ENCODE measurements at regions not wholly inside any gene's neighbourhood (a gene's known extent, or its start where the extent isn't known, plus 50 kb on each side); places are given as distances from the start of the nearest gene placed in this dataset.

DNA sequence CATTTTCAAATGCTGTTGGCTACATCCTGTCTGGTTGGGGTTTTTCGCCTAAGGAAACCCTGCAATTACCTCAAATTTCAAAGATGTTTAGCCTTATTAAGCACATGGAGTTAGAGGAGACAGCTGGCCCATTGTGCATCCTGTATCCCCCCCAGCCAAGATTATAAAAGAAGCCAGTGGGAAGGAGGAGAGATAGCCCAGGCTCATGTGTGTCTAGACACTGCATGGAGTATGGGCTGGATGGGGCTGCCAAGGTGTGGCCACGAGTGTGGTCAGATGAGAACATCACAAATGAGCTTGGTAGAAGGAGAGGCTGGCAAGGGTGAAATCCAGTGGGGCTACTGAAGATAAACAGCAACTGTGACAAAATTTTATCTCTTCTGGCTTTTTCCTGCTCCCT, 270.0 kb upstream of the TBC1D5 start:
- Histone ChIP-seq H3K27ac (no peak overlapping the region), H3K4me3 (no peak overlapping the region), H3K4me1 (no peaks in the 10 kb centered on the region), H3K9me3 (no peaks in the 10 kb centered on the region), H3K4me2 (no peak overlapping the region)
- WGBS (ENCODE audit: missing lambda C conversion rate), result 14% methylated on average over 2 of the region's 2 CpGs
- TF ChIP-seq TP53 (CRISPR knock-in tag; IDR thresholded peaks at IDR 0.05) (no peak), HDAC2 (IDR thresholded peaks at IDR 0.05) (no peak), POLR2A (IDR thresholded peaks at IDR 0.05; ENCODE audit: low read length) (no peak), RCOR1 (IDR thresholded peaks at IDR 0.05; ENCODE audit: low read depth, low read length) (no peak), PHF8 (IDR thresholded peaks at IDR 0.05; ENCODE audit: borderline replicate concordance, low read depth) (no peak), MYC (IDR thresholded peaks at IDR 0.05; ENCODE audit: borderline replicate concordance, low read length) (no peak), FOSB (CRISPR knock-in tag; IDR thresholded peaks at IDR 0.05) (no peak), EHF (CRISPR knock-in tag; IDR thresholded peaks at IDR 0.05) (no peak), ESRRA (IDR thresholded peaks at IDR 0.05; ENCODE audit: borderline replicate concordance, low read length) (no peak), SREBF2 (IDR thresholded peaks at IDR 0.05) (no peak), JUN (IDR thresholded peaks at IDR 0.05) (no peak), FOXS1 (CRISPR knock-in tag; IDR thresholded peaks at IDR 0.05) (no peak), MAFK (IDR thresholded peaks at IDR 0.05; ENCODE audit: partially characterized antibody) (no peak), HOXB13 (CRISPR knock-in tag; IDR thresholded peaks at IDR 0.05; ENCODE audit: low read depth) (no peak), JUNB (IDR thresholded peaks at IDR 0.05) (no peak)
- TF ChIP-seq, protein P1, sequence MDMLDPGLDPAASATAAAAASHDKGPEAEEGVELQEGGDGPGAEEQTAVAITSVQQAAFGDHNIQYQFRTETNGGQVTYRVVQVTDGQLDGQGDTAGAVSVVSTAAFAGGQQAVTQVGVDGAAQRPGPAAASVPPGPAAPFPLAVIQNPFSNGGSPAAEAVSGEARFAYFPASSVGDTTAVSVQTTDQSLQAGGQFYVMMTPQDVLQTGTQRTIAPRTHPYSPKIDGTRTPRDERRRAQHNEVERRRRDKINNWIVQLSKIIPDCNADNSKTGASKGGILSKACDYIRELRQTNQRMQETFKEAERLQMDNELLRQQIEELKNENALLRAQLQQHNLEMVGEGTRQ (IDR thresholded peaks at IDR 0.05), result no peak
- TF ChIP-seq, protein P2, sequence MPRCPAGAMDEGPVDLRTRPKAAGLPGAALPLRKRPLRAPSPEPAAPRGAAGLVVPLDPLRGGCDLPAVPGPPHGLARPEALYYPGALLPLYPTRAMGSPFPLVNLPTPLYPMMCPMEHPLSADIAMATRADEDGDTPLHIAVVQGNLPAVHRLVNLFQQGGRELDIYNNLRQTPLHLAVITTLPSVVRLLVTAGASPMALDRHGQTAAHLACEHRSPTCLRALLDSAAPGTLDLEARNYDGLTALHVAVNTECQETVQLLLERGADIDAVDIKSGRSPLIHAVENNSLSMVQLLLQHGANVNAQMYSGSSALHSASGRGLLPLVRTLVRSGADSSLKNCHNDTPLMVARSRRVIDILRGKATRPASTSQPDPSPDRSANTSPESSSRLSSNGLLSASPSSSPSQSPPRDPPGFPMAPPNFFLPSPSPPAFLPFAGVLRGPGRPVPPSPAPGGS (IDR thresholded peaks at IDR 0.05), result no peak
- TF ChIP-seq, protein P3, sequence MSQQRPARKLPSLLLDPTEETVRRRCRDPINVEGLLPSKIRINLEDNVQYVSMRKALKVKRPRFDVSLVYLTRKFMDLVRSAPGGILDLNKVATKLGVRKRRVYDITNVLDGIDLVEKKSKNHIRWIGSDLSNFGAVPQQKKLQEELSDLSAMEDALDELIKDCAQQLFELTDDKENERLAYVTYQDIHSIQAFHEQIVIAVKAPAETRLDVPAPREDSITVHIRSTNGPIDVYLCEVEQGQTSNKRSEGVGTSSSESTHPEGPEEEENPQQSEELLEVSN (IDR thresholded peaks at IDR 0.05; ENCODE audit: borderline replicate concordance, low read depth), result no peak
- TF ChIP-seq, protein P4, sequence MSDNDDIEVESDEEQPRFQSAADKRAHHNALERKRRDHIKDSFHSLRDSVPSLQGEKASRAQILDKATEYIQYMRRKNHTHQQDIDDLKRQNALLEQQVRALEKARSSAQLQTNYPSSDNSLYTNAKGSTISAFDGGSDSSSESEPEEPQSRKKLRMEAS (IDR thresholded peaks at IDR 0.05), result no peak
- TF ChIP-seq, protein P5, sequence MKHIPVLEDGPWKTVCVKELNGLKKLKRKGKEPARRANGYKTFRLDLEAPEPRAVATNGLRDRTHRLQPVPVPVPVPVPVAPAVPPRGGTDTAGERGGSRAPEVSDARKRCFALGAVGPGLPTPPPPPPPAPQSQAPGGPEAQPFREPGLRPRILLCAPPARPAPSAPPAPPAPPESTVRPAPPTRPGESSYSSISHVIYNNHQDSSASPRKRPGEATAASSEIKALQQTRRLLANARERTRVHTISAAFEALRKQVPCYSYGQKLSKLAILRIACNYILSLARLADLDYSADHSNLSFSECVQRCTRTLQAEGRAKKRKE (CRISPR knock-in tag; IDR thresholded peaks at IDR 0.05; ENCODE audit: low read depth), result no peak
- ChIA-PET POLR2A (no interaction called here), CTCF (no interaction called here)
- no peak for DNase-seq (ENCODE audit: low read depth in 1 of 2, low spot score in 1 of 2)
- ATAC-seq, result no peak
- FAIRE-seq, result no peak

DNA sequence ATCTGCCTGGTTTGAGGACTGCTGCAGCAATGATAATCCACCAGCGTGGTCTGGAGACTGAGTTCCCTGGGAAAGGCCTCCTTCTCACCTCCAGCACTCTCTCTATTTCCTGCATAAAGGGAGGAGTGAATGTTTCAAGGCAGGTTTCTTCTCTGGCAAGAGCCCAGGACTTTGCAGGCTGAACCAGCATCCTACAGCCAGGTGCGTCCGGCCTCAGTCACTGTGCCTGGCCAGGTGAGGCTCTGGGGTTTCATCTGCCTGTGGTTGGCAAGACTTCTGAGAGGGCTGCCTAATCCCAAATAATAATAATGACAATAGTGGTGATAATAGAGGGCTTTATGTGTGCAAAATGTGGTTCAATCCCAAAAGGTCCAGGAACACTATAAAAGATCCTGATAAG, 269.0 kb upstream of the TBC1D5 start:
- Histone ChIP-seq H3K27ac (no peak overlapping the region), H3K4me3 (no peak overlapping the region), H3K4me2 (no peak overlapping the region), H3K9me3 (no peaks in the 10 kb centered on the region), H3K4me1 (no peaks in the 10 kb centered on the region)
- POLR2A ChIA-PET, result no interaction called here
- ATAC-seq (no peak), DNase-seq (ENCODE audit: low read depth in 1 of 2, low spot score in 1 of 2) (no peak), FAIRE-seq (no peak)
- CTCF ChIA-PET, result no interaction called here
- WGBS (ENCODE audit: missing lambda C conversion rate), result 57% methylated on average over 3 of the region's 3 CpGs
- TF ChIP-seq, protein P6, sequence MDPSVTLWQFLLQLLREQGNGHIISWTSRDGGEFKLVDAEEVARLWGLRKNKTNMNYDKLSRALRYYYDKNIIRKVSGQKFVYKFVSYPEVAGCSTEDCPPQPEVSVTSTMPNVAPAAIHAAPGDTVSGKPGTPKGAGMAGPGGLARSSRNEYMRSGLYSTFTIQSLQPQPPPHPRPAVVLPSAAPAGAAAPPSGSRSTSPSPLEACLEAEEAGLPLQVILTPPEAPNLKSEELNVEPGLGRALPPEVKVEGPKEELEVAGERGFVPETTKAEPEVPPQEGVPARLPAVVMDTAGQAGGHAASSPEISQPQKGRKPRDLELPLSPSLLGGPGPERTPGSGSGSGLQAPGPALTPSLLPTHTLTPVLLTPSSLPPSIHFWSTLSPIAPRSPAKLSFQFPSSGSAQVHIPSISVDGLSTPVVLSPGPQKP (IDR thresholded peaks at IDR 0.05; ENCODE audit: low read depth, low read length), result no peak
- TF ChIP-seq ZSCAN20 (CRISPR knock-in tag; IDR thresholded peaks at IDR 0.05) (no peak), HDAC2 (IDR thresholded peaks at IDR 0.05) (no peak), MAZ (IDR thresholded peaks at IDR 0.05; ENCODE audit: borderline replicate concordance, low read depth, low read length) (no peak), NR3C1 (IDR thresholded peaks at IDR 0.05) (no peak), JUN (IDR thresholded peaks at IDR 0.05) (no peak), BHLHE40 (IDR thresholded peaks at IDR 0.05; ENCODE audit: low read depth, low read length) (no peak)
- TF ChIP-seq, protein P7, sequence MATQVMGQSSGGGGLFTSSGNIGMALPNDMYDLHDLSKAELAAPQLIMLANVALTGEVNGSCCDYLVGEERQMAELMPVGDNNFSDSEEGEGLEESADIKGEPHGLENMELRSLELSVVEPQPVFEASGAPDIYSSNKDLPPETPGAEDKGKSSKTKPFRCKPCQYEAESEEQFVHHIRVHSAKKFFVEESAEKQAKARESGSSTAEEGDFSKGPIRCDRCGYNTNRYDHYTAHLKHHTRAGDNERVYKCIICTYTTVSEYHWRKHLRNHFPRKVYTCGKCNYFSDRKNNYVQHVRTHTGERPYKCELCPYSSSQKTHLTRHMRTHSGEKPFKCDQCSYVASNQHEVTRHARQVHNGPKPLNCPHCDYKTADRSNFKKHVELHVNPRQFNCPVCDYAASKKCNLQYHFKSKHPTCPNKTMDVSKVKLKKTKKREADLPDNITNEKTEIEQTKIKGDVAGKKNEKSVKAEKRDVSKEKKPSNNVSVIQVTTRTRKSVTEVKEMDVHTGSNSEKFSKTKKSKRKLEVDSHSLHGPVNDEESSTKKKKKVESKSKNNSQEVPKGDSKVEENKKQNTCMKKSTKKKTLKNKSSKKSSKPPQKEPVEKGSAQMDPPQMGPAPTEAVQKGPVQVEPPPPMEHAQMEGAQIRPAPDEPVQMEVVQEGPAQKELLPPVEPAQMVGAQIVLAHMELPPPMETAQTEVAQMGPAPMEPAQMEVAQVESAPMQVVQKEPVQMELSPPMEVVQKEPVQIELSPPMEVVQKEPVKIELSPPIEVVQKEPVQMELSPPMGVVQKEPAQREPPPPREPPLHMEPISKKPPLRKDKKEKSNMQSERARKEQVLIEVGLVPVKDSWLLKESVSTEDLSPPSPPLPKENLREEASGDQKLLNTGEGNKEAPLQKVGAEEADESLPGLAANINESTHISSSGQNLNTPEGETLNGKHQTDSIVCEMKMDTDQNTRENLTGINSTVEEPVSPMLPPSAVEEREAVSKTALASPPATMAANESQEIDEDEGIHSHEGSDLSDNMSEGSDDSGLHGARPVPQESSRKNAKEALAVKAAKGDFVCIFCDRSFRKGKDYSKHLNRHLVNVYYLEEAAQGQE (IDR thresholded peaks at IDR 0.05), result no peak
- TF ChIP-seq, protein P8, sequence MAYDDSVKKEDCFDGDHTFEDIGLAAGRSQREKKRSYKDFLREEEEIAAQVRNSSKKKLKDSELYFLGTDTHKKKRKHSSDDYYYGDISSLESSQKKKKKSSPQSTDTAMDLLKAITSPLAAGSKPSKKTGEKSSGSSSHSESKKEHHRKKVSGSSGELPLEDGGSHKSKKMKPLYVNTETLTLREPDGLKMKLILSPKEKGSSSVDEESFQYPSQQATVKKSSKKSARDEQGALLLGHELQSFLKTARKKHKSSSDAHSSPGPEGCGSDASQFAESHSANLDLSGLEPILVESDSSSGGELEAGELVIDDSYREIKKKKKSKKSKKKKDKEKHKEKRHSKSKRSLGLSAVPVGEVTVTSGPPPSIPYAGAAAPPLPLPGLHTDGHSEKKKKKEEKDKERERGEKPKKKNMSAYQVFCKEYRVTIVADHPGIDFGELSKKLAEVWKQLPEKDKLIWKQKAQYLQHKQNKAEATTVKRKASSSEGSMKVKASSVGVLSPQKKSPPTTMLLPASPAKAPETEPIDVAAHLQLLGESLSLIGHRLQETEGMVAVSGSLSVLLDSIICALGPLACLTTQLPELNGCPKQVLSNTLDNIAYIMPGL (CRISPR knock-in tag; IDR thresholded peaks at IDR 0.05; ENCODE audit: borderline replicate concordance), result no peak
- TF ChIP-seq, protein P5 (CRISPR knock-in tag; IDR thresholded peaks at IDR 0.05; ENCODE audit: low read depth), result no peak

Data from A549 (cell line).